H1 (cell line): ENCODE measurements at regions not wholly inside any gene's neighbourhood (a gene's known extent, or its start where the extent isn't known, plus 50 kb on each side); places are given as distances from the start of the nearest gene placed in this dataset.

ENCODE experiments used
- CTCF ChIA-PET: fragments of 300-600 bp; sonication (Branson Sonifier 250); formaldehyde crosslinking; loops from one replicate; lab custom pipeline; 2021; ENCODE audit not compliant: partially characterized antibody; lab: Charles Lee
- POLR2A ChIA-PET: fragments of 300-600 bp; sonication (Branson Sonifier 250); formaldehyde crosslinking; loops from one replicate; lab custom pipeline; 2021; ENCODE audit warnings: inconsistent platforms; ENCODE audit not compliant: partially characterized antibody; lab: Charles Lee
- DNase-seq, 2 experiments: peaks; one replicate each; pipeline versions ENCODE4 v3.0.0 to v3.0.0-alpha.2; 2010 to 2022; ENCODE audit warnings: low spot score in 2 of 2, low read depth in 1 of 2, mixed read lengths in 1 of 2
- FAIRE-seq: peaks from 2 replicates; lab custom pipeline; 2011; peaks lifted over from hg19 to GRCh38; lab: Jason Lieb, UNC
- H2AFZ ChIP-seq: 2 replicates; pipeline ENCODE4 v1.8.1; 2012; ENCODE audit warnings: low read length, inconsistent platforms
- H2AK5ac ChIP-seq: 2 replicates; pipeline ENCODE4 v1.6.1; 2013; ENCODE audit warnings: low read depth, low read length
- H2BK120ac ChIP-seq: replicated peaks from 2 replicates; pipeline ENCODE3; 2013; ENCODE audit warnings: low read depth, low read length, inconsistent platforms
- H2BK12ac ChIP-seq: 2 replicates; pipeline ENCODE4 v1.6.1; 2013; ENCODE audit warnings: low read depth, low read length
- H2BK15ac ChIP-seq: 2 replicates; pipeline ENCODE4 v1.6.1; 2013; ENCODE audit warnings: low read length
- H2BK20ac ChIP-seq: 2 replicates; pipeline ENCODE4 v1.6.1; 2013; ENCODE audit warnings: low read length
- H2BK5ac ChIP-seq: 2 replicates; pipeline ENCODE4 v1.6.1; 2013; ENCODE audit warnings: low read depth, low read length
- H3K14ac ChIP-seq: 2 replicates; pipeline ENCODE4 v1.6.1; 2013; ENCODE audit warnings: inconsistent platforms; ENCODE audit not compliant: insufficient read length
- H3K18ac ChIP-seq: 2 replicates; pipeline ENCODE4 v1.6.1; 2013; ENCODE audit warnings: low read length; ENCODE audit errors: extremely low read depth
- H3K23ac ChIP-seq: 2 replicates; pipeline ENCODE4 v1.6.1; 2013; ENCODE audit warnings: inconsistent platforms; ENCODE audit not compliant: insufficient read length
- H3K23me2 ChIP-seq: 2 replicates; pipeline ENCODE4 v1.6.1; 2013; ENCODE audit warnings: low read depth, low read length
- H3K27ac ChIP-seq: 2 replicates; pipeline ENCODE4 v1.6.1; 2011; ENCODE audit warnings: low read depth, low read length, inconsistent platforms
- H3K27me3 ChIP-seq, 4 experiments: replicated peaks in 1 of 4; 1 replicate in 1 of 4; 2 replicates in 3 of 4; pipeline versions ENCODE4 v1.6.1 to v1.8.1; 2011 to 2013; ENCODE audit warnings: low read length in 3 of 4, mild to moderate bottlenecking in 3 of 4, inconsistent platforms in 2 of 4, mixed read lengths in 2 of 4, moderate library complexity in 1 of 4; ENCODE audit not compliant: control insufficient read depth in 3 of 4, insufficient read depth in 3 of 4; ENCODE audit errors: extremely low read depth in 1 of 4
- H3K36me3 ChIP-seq, 4 experiments: 2 replicates each; pipeline versions ENCODE4 v1.6.1 to v1.8.1; 2011 to 2013; ENCODE audit warnings: mild to moderate bottlenecking in 4 of 4, low read length in 3 of 4, moderate library complexity in 2 of 4, control low read depth in 1 of 4, inconsistent platforms in 1 of 4; ENCODE audit not compliant: insufficient read depth in 4 of 4, control insufficient read depth in 2 of 4
- H3K4ac ChIP-seq: replicated peaks from 2 replicates; pipeline ENCODE3; 2013; ENCODE audit warnings: low read length, low read depth, mixed read lengths, inconsistent platforms; ENCODE audit not compliant: insufficient read length
- H3K4me1 ChIP-seq, 4 experiments: replicated peaks in 1 of 4; 1 replicate in 1 of 4; 2 replicates in 3 of 4; pipeline versions ENCODE4 v1.6.1 to v1.8.1; 2011 to 2013; ENCODE audit warnings: low read length in 3 of 4, inconsistent platforms in 2 of 4, mixed read lengths in 1 of 4; ENCODE audit not compliant: insufficient read depth in 4 of 4, control insufficient read depth in 3 of 4
- H3K4me2 ChIP-seq, 2 experiments: 2 replicates each; pipeline versions ENCODE4 v1.6.1 to v1.8.1; 2011 to 2013; ENCODE audit warnings: low read depth in 2 of 2, low read length in 2 of 2, control low read depth in 1 of 2, inconsistent platforms in 1 of 2, mild to moderate bottlenecking in 1 of 2; ENCODE audit not compliant: insufficient read depth in 1 of 2
- H3K4me3 ChIP-seq, 4 experiments: fragments of 200-600, 300-600 bp in 1 of 4; sonication (generic), shearing (Covaris generic), sonication (Bioruptor Twin) in 1 of 4; 2 replicates each; pipeline versions ENCODE4 v1.5.1 to v1.8.1; 2011 to 2016; ENCODE audit warnings: low read length in 4 of 4, low read depth in 3 of 4, control low read depth in 2 of 4, inconsistent platforms in 2 of 4, mild to moderate bottlenecking in 2 of 4, mixed read lengths in 1 of 4, moderate library complexity in 1 of 4; ENCODE audit not compliant: insufficient read depth in 2 of 4; ENCODE audit errors: extremely low read depth in 1 of 4
- H3K56ac ChIP-seq: replicated peaks from 2 replicates; pipeline ENCODE3; 2013; ENCODE audit warnings: low read depth, mild to moderate bottlenecking, mixed read lengths, low read length, inconsistent platforms; ENCODE audit not compliant: insufficient read length
- H3K79me1 ChIP-seq: 2 replicates; pipeline ENCODE4 v1.6.1; 2013; ENCODE audit warnings: low read depth, low read length, control low read depth
- H3K79me2 ChIP-seq, 2 experiments: 2 replicates each; pipeline versions ENCODE4 v1.6.1 to v1.8.1; 2012 to 2013; ENCODE audit warnings: low read length in 2 of 2, mild to moderate bottlenecking in 2 of 2, inconsistent platforms in 1 of 2; ENCODE audit not compliant: insufficient read depth in 2 of 2, control insufficient read depth in 1 of 2
- H3K9ac ChIP-seq, 4 experiments: replicated peaks in 1 of 4; 1 replicate in 1 of 4; 2 replicates in 3 of 4; pipeline versions ENCODE4 v1.6.1 to v1.8.1; 2011 to 2013; ENCODE audit warnings: low read depth in 3 of 4, low read length in 3 of 4, control low read depth in 2 of 4, mild to moderate bottlenecking in 2 of 4, moderate library complexity in 2 of 4, inconsistent platforms in 1 of 4; ENCODE audit errors: extremely low read depth in 1 of 4
- H3K9me3 ChIP-seq, 2 experiments: 2 replicates each; pipeline versions ENCODE4 v1.6.1 to v1.8.1; 2012 to 2013; ENCODE audit warnings: mild to moderate bottlenecking in 2 of 2, moderate library complexity in 2 of 2, control low read depth in 1 of 2, inconsistent platforms in 1 of 2, low read depth in 1 of 2, low read length in 1 of 2, mixed read lengths in 1 of 2; ENCODE audit not compliant: insufficient read depth in 2 of 2
- H4K20me1 ChIP-seq, 2 experiments: replicated peaks in 1 of 2; 2 replicates each; pipeline versions ENCODE3 to v1.8.1; 2011 to 2013; ENCODE audit warnings: inconsistent platforms in 2 of 2, low read length in 2 of 2, mild to moderate bottlenecking in 1 of 2; ENCODE audit not compliant: insufficient read depth in 2 of 2, control insufficient read depth in 1 of 2
- H4K5ac ChIP-seq: 2 replicates; pipeline ENCODE4 v1.6.1; 2013; ENCODE audit warnings: low read length, low read depth, mixed read lengths, inconsistent platforms; ENCODE audit not compliant: insufficient read length
- H4K8ac ChIP-seq: 2 replicates; pipeline ENCODE4 v1.8.0; 2013; ENCODE audit warnings: mild to moderate bottlenecking, moderate library complexity, low read length, inconsistent platforms; ENCODE audit not compliant: insufficient read depth; ENCODE audit errors: extremely low read depth
- H4K91ac ChIP-seq: replicated peaks from 2 replicates; pipeline ENCODE3; 2013; ENCODE audit warnings: low read length, mixed read lengths, inconsistent platforms; ENCODE audit not compliant: insufficient read length
- EGR1 ChIP-seq: IDR thresholded peaks from 2 replicates; pipeline ENCODE4 v1.6.1; 2011; ENCODE audit warnings: low read depth, low read length, borderline replicate concordance
- TAF7 ChIP-seq: optimal IDR thresholded peaks from 2 replicates; pipeline ENCODE3; 2011; ENCODE audit warnings: low read depth, mild to moderate bottlenecking, inconsistent platforms, low read length, moderate library complexity, borderline replicate concordance
- WGBS, 2 experiments: shearing (Covaris generic) in 1 of 2; methylation state at CpG; one replicate each; pipeline versions ENCODE4 v1.1.6 to v1.1.7; 2013 to 2015; ENCODE audit warnings: low lambda C conversion rate in 2 of 2, mixed read lengths in 2 of 2, inconsistent platforms in 1 of 2, low coverage in 1 of 2, missing lambda C conversion rate in 1 of 2; ENCODE audit not compliant: insufficient replicate concordance in 2 of 2, insufficient coverage in 1 of 2, insufficient read length in 1 of 2; ENCODE audit errors: extremely low coverage in 1 of 2, missing lambda C conversion rate in 1 of 2; 5-methylcytosine and 5-hydroxymethylcytosine counted together

DNA sequence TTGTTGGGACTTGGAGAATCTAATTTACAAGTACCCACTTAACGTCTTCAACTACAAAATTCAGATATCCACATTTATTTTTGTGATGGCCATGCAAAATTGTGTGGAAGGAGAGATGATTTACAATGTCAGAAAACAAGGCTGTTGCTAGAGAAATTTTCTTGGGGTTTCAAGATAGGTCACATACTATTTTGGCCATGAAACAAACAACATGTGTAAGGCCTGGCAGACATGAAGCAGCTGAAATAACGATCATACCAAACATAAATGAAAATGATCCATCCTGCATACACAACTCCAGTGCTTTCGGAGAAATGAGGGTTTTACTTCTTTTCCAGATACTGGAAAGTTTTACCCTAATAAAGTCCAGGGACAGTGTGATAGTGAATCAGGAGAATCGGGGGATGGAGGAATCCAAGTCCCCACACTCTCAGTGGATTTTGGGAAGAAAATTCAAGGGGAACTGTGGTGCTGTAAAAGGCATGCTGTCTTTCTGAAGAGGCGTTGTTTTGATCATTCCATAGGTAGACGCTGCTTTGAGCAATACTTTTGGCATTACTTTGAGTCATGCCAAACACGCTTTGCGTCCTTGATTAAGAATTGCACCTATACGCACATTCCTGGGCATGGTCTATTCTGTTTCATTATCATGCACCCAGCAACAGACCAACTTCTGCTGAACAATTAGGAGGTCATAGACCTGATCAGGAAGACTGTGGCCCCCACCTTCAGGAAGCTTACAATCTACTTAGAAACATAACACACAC lies 79.4 kb downstream of the POU3F3 start:
- Histone ChIP-seq H2BK5ac (no peak overlapping the region), H3K23ac (no peak overlapping the region), H3K9ac (no peak overlapping the region), H3K79me2 (no peaks in the 10 kb centered on the region), H3K23me2 (no peaks in the 10 kb centered on the region), H3K4me3 (no peak overlapping the region), H3K18ac (no peak overlapping the region), H2BK15ac (no peak overlapping the region), H2AFZ (no peak overlapping the region), H3K4me1 (no peaks in the 10 kb centered on the region), H3K27me3 (no peaks in the 10 kb centered on the region), H4K20me1 (no peaks in the 10 kb centered on the region), H3K4me2 (no peak overlapping the region), H4K91ac (no peak overlapping the region), H3K27ac (no peak overlapping the region), H3K36me3 (no peaks in the 10 kb centered on the region), H3K79me1 (no peaks in the 10 kb centered on the region), H3K14ac (no peak overlapping the region), H3K9me3 (no peaks in the 10 kb centered on the region), H2BK120ac (no peak overlapping the region), H2BK20ac (no peak overlapping the region), H3K4ac (no peak overlapping the region), H2BK12ac (no peak overlapping the region), H4K5ac (no peak overlapping the region), H2AK5ac (no peak overlapping the region), H3K56ac (no peak overlapping the region), H4K8ac (no peak overlapping the region)
- ChIA-PET POLR2A (no interaction called here), CTCF (interaction anchor here (0.8 to 1.2 kb wide), 2 partner anchors 11 to 84 kb away, joined by 5 to 6 read pairs; no protein-coding TSS in a partner anchor)
- DNase-seq, result no peak
- no peak for FAIRE-seq
- WGBS, 2 experiments, result 88% methylated on average over 9 of the region's 9 CpGs; no CpG with 5 or more reads in 1 of the 2 experiments
- TF ChIP-seq EGR1 (no peak), TAF7 (no peak)
